GM18870 (cell line): ENCODE measurements at regions not wholly inside any gene's neighbourhood (a gene's known extent, or its start where the extent isn't known, plus 50 kb on each side); places are given as distances from the start of the nearest gene placed in this dataset.
"Not testable (repeated sequence)": the region's sequence is repeated elsewhere in the genome, so short reads cannot be mapped to it uniquely, and the experiment has no call there.

Experiments used
- ATAC-seq: cut with Tn5 transposase; IDR thresholded peaks from one replicate; pipeline ENCODE4 v1.9.1; 2021; ENCODE audit warnings: moderate library complexity; ENCODE audit not compliant: unreplicated experiment

- ATAC-seq, result no peak
Observed at GRCh38 chr1:10938741-10939417, 73.6 kb upstream of the TARDBP start.

- peak; percentile 55 for ATAC-seq
Observed at GRCh38 chr1:10939654-10940450, 72.6 kb upstream of the TARDBP start.

- ATAC-seq, result no peak
Observed at GRCh38 chr1:10940451-10940804, 72.0 kb upstream of the TARDBP start.

- no peak for ATAC-seq
Observed at GRCh38 chr1:10940838-10941237, 71.6 kb upstream of the TARDBP start.

GRCh38 chr1:10941891-10942541 lies 70.4 kb upstream of the TARDBP start:
- no peak for ATAC-seq

GRCh38 chr1:10942542-10942912 lies 69.9 kb upstream of the TARDBP start:
- ATAC-seq, result no peak

DNA sequence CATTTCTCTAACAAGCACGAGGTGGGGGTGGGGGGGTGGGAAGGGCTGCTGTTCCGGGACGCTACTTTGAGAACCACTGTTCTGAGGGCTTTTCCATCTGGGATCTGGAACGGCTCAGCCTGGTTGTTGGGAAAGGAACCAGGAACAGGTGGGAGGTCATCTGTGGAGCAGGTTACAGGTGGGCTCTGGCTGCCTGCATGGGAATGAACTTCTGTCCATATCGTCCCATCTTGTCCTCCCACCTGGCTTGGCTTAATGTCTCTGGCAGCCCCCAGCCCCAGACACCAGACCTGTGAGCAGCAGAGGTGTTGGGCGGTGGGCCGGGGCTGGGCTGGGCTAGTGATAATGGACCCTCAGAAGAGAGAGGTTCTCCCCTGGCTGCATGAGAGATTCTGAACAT lies 69.4 kb upstream of the TARDBP start:
- no peak for ATAC-seq

DNA sequence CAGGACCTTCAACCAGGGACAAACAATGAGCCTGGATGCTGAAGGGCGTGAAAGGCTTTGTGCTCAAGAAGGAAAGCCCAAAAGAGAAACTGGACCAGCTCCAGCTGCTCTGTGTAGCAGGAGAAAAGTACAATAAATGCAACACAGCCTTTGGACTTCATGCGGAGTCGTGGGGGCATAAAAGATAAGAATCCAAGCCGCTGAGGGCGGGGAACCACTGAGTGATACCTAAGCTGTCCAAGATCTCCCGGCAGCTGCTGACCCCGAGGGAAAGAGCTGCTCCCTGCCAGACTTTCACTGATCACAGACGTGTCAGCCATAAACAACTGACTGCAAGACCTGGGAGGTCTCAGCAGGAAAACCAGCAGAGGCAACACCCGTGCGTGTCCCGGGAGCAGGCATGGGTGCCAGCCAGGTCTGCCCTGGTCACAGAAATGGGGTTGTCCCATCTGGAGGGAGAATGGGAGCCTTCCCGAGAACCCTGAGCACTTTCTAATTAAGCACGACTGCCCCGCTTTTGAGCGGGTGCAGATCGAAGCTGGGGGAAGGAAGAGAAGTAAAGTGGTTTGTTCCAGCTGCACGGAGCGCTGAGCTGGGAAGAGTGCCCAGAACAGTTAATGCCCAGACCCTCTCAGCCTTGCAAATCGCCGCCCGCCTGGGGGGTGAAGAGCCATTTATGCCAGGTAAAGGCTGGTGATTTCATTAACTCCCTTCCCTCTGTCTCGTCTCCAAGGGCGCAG lies 68.3 kb upstream of the TARDBP start:
- no peak for ATAC-seq

- ATAC-seq, result no peak
Observed at GRCh38 chr1:10945991-10946509, 66.4 kb upstream of the TARDBP start.

DNA sequence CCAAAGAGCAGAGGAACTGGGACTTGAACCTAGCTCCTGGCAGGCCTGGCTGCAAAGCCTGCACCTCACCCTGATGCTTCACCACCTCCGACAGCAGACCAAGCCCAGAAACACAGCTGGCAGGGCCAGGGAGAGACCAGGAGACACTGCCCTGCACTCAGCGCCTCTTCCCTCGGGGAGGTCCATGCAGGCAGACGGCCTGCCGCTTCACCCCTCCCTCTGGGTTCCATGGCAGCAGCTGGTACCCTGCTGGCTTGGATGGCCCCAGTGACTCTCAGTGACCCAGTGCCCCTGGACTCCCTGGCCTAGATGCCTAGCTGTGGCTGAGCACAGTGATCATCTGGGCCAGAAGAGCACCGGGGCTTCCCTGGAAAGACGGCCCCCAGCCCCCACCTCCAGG lies 65.3 kb upstream of the TARDBP start:
- ATAC-seq, result no peak

GRCh38 chr1:10947691-10948462 lies 64.6 kb upstream of the TARDBP start:
- ATAC-seq, result no peak

- no peak for ATAC-seq
Observed at GRCh38 chr1:10948463-10948775, 64.0 kb upstream of the TARDBP start.

DNA sequence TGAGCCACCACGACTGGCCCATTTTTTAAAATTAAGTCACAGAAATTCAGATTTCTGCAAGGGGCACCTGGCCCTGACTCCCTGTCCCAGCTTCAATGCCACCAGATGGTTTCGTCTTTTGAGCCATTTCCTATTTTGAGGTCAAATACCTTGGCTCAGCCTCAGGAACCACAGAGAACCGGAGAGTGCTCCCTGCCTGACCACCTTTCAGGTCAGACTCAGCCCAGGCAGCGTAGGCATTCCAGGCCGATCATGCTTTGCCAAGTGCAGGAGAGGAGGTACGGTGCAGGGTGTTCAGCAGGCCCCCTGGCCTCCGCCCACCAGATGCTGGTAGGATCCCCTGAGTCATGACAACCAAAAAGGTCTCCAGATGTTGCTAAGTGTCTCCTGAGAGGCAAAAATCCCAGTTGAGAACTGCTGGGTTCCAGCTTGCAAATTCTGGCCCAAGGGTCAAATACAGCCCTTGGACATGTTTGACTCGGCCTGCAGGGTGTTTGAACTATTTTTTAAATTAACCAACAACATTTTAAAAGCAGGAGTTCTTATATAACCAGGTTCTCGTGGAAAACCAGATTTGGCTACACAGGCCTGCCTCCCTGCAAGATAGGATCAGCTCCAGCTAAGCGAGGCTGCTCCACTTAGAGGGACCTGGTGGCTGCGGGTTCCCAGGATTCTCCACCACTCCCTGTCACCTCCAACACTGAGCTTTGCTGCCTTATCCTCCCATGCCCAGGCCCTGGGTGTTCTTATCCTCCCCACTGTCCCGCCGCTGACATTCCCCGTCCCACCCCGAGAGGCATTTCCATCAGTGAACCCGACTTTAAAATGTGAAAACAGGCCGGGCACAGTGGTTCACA lies 61.9 kb upstream of the TARDBP start:
- ATAC-seq, result no peak

GRCh38 chr1:10951298-10951697 lies 61.2 kb upstream of the TARDBP start:
- ATAC-seq, result not testable (repeated sequence)

GRCh38 chr1:10951961-10952360 lies 60.5 kb upstream of the TARDBP start:
- ATAC-seq, result no peak

- no peak for ATAC-seq
Observed at GRCh38 chr1:10953505-10954193, 58.8 kb upstream of the TARDBP start.

GRCh38 chr1:10957133-10957532 lies 55.3 kb upstream of the TARDBP start:
- no peak for ATAC-seq

DNA sequence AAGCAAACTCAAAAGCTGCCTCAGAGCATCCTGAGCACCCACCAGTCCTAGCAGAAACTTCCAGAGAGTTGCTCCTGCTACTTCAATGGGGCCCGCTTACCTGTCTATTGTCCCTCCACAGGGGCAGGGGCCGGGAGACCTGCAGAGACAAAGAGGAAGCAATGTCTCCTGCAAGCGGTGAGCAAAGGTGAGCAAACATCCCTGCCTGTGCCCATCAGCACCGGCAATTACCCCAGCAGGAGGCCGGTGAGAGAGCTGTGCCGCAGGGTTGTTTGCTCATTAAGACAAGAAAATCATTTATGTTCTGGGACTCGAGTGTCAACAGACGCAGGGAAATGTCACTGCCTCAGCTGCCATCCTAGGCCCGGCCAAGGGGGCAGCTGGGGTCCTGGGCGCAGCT lies 53.8 kb upstream of the TARDBP start:
- ATAC-seq, result no peak
